A549 (cell line): ENCODE measurements at regions not wholly inside any gene's neighbourhood (a gene's known extent, or its start where the extent isn't known, plus 50 kb on each side); places are given as distances from the start of the nearest gene placed in this dataset.

Experiments
- ATAC-seq, 2 experiments: fragments of 200-7000 bp in 1 of 2; fragments of >200 bp in 1 of 2; cut with Nextera tagmentation in 1 of 2; cut with Tn5 transposase in 1 of 2; 3 replicates each; pipeline versions ENCODE4 v1.8.0 to v1.9.1; 2018 to 2020; ENCODE audit warnings: mild to moderate bottlenecking in 1 of 2, moderate library complexity in 1 of 2
- CTCF ChIA-PET: fragments of 300-600 bp; sonication (Branson Sonifier 250); formaldehyde crosslinking; extraction: SDS; loops from one replicate; lab custom pipeline; 2021; ENCODE audit warnings: antibody characterized with exemption, inconsistent platforms; lab: Yijun Ruan, JAX
- POLR2A ChIA-PET: fragments of 350-600 bp; formaldehyde crosslinking; extraction: SDS; loops from one replicate; lab custom pipeline; 2021; ENCODE audit warnings: antibody characterized with exemption, inconsistent platforms; lab: Yijun Ruan, JAX
- DNase-seq, 2 experiments: peaks; one replicate each; pipeline versions ENCODE4 v3.0.0 to v3.0.0-alpha.2; 2011 to 2016; ENCODE audit warnings: low read depth in 1 of 2, low spot score in 1 of 2
- FAIRE-seq: peaks from 2 replicates; lab custom pipeline; 2011; peaks lifted over from hg19 to GRCh38; lab: Jason Lieb, UNC
- H3K27ac ChIP-seq, 2 experiments: fragments of >200 bp; sonication (Bioruptor Twin); formaldehyde crosslinking; 3 replicates each; pipeline ENCODE4 v1.5.1; 2016 to 2017
- H3K4me1 ChIP-seq: fragments of >200 bp; sonication (Bioruptor Twin); formaldehyde crosslinking; 3 replicates; pipeline ENCODE4 v1.6.1; 2016
- H3K4me2 ChIP-seq: fragments of >200 bp; sonication (Bioruptor Twin); formaldehyde crosslinking; 3 replicates; pipeline ENCODE4 v1.6.1; 2016
- H3K4me3 ChIP-seq: fragments of >200 bp; sonication (Bioruptor Twin); formaldehyde crosslinking; 3 replicates; pipeline ENCODE4 v1.5.1; 2016
- H3K9me3 ChIP-seq: fragments of >200 bp; sonication (Bioruptor Twin); formaldehyde crosslinking; 3 replicates; pipeline ENCODE4 v1.6.1; 2016
- ATOH8 ChIP-seq: fragments of 250-450 bp; sonication (Bioruptor Pico); IDR thresholded peaks from 2 replicates; pipeline ENCODE4 v1.5.0; 2020; ENCODE audit warnings: low read depth, mild to moderate bottlenecking, moderate library complexity
- BHLHE40 ChIP-seq: IDR thresholded peaks from 2 replicates; pipeline ENCODE4 v1.6.1; 2012; ENCODE audit warnings: low read depth, low read length, inconsistent platforms
- CBX2 ChIP-seq: fragments of 200-600 bp; sonication (generic); IDR thresholded peaks from 2 replicates; pipeline ENCODE4 v1.6.1; 2016; ENCODE audit warnings: low read depth, mild to moderate bottlenecking, borderline replicate concordance
- E2F6 ChIP-seq: IDR thresholded peaks from 2 replicates; pipeline ENCODE4 v1.6.1; 2012; ENCODE audit warnings: low read depth, borderline replicate concordance
- EHMT2 ChIP-seq: fragments of 200-600 bp; sonication (generic); IDR thresholded peaks from 2 replicates; pipeline ENCODE4 v1.6.1; 2016; ENCODE audit warnings: antibody characterized with exemption, low read depth, mild to moderate bottlenecking, moderate library complexity
- EP300 ChIP-seq, 2 experiments: fragments of >200 bp; sonication (Bioruptor Twin); formaldehyde crosslinking; IDR thresholded peaks; 2 replicates in 1 of 2; 3 replicates in 1 of 2; pipeline ENCODE4 v1.6.1; 2016 to 2017
- GATA3 ChIP-seq: IDR thresholded peaks from 2 replicates; pipeline ENCODE4 v1.6.1; 2012; ENCODE audit warnings: borderline replicate concordance
- HOXA7 ChIP-seq: fragments of 250-450 bp; sonication (Bioruptor Pico); IDR thresholded peaks from 2 replicates; pipeline ENCODE4 v1.5.0; 2020; ENCODE audit warnings: mild to moderate bottlenecking, moderate library complexity
- HOXB5 ChIP-seq: fragments of 250-450 bp; sonication (Bioruptor Pico); IDR thresholded peaks from 2 replicates; pipeline ENCODE4 v1.5.0; 2020; ENCODE audit warnings: mild to moderate bottlenecking, moderate library complexity
- JUNB ChIP-seq: fragments of >200 bp; sonication (Bioruptor Twin); formaldehyde crosslinking; IDR thresholded peaks from 2 replicates; pipeline ENCODE4 v1.6.1; 2016
- KDM1A ChIP-seq: fragments of 200-600 bp; sonication (generic); IDR thresholded peaks from 2 replicates; pipeline ENCODE4 v1.6.1; 2016; ENCODE audit warnings: low read depth, mild to moderate bottlenecking
- KDM5A ChIP-seq: fragments of 200-600 bp; sonication (generic); IDR thresholded peaks from 2 replicates; pipeline ENCODE4 v1.6.1; 2016; ENCODE audit warnings: antibody characterized with exemption, mild to moderate bottlenecking
- MAFK ChIP-seq: fragments of 450-650 bp; IDR thresholded peaks from 2 replicates; pipeline ENCODE4 v1.6.1; 2014; ENCODE audit not compliant: partially characterized antibody
- MAZ ChIP-seq: fragments of 150-350 bp; IDR thresholded peaks from 2 replicates; pipeline ENCODE4 v1.6.1; 2014; ENCODE audit warnings: antibody characterized with exemption, low read depth, low read length, borderline replicate concordance
- MYC ChIP-seq: IDR thresholded peaks from 2 replicates; pipeline ENCODE4 v1.6.1; 2012; ENCODE audit warnings: mild to moderate bottlenecking, inconsistent platforms, low read length, improper control_type of control experiment, borderline replicate concordance
- NR3C1 ChIP-seq: fragments of >200 bp; sonication (Bioruptor Twin); formaldehyde crosslinking; IDR thresholded peaks from 3 replicates; pipeline ENCODE4 v1.6.1; 2017
- POLR2AphosphoS2 ChIP-seq: conservative IDR thresholded peaks from 2 replicates; pipeline ENCODE4 v1.6.1; 2012; ENCODE audit warnings: low read length, improper control_type of control experiment, inconsistent platforms
- RAD21 ChIP-seq, 2 experiments: fragments of >200 bp in 1 of 2; sonication (Bioruptor Twin) in 1 of 2; formaldehyde crosslinking in 1 of 2; IDR thresholded peaks in 1 of 2; conservative IDR thresholded peaks in 1 of 2; 2 replicates in 1 of 2; 3 replicates in 1 of 2; pipeline ENCODE4 v1.6.1; 2012 to 2018; ENCODE audit warnings: inconsistent platforms in 1 of 2
- RNF2 ChIP-seq: fragments of 200-600 bp; sonication (generic); IDR thresholded peaks from 2 replicates; pipeline ENCODE4 v1.6.1; 2016; ENCODE audit warnings: low read depth, mild to moderate bottlenecking, antibody characterized with exemption, moderate library complexity, borderline replicate concordance
- SMC3 ChIP-seq: fragments of >200 bp; sonication (Bioruptor Twin); formaldehyde crosslinking; IDR thresholded peaks from 3 replicates; pipeline ENCODE4 v1.6.1; 2018; ENCODE audit warnings: inconsistent platforms
- SREBF2 ChIP-seq: fragments of 450-650 bp; IDR thresholded peaks from 2 replicates; pipeline ENCODE4 v1.6.1; 2014; ENCODE audit warnings: mild to moderate bottlenecking, moderate library complexity
- TFCP2L1 ChIP-seq: fragments of 250-450 bp; sonication (Bioruptor Pico); IDR thresholded peaks from 2 replicates; pipeline ENCODE4 v1.5.0; 2021; ENCODE audit warnings: mild to moderate bottlenecking
- TP53 ChIP-seq: fragments of 250-450 bp; sonication (Bioruptor Pico); IDR thresholded peaks from 2 replicates; pipeline ENCODE4 v1.5.0; 2021; ENCODE audit warnings: mild to moderate bottlenecking, moderate library complexity
- ZC3H11A ChIP-seq: fragments of 450-650 bp; IDR thresholded peaks from 2 replicates; pipeline ENCODE4 v1.6.1; 2014; ENCODE audit warnings: antibody characterized with exemption, mild to moderate bottlenecking
- ZNF302 ChIP-seq: fragments of 250-450 bp; sonication (Bioruptor Pico); IDR thresholded peaks from 2 replicates; pipeline ENCODE4 v1.9.0; 2021; ENCODE audit warnings: inconsistent platforms, mild to moderate bottlenecking, moderate library complexity
- WGBS: methylation state at CpG from one replicate; pipeline ENCODE4 v1.1.6; 2017; ENCODE audit errors: missing lambda C conversion rate; 5-methylcytosine and 5-hydroxymethylcytosine counted together
- TF ChIP-seq, protein P1 (sequence below): fragments of >200 bp; sonication (Bioruptor Twin); formaldehyde crosslinking; IDR thresholded peaks from 2 replicates; pipeline ENCODE4 v1.6.1; 2016
- TF ChIP-seq, protein P2 (sequence below): IDR thresholded peaks from 2 replicates; pipeline ENCODE4 v1.6.1; 2012
- TF ChIP-seq, protein P3 (sequence below): fragments of 150-350 bp; IDR thresholded peaks from 2 replicates; pipeline ENCODE4 v1.6.1; 2014; ENCODE audit warnings: low read depth, mild to moderate bottlenecking, low read length

GRCh38 chr1:17933501-17933900, 174.1 kb upstream of the IGSF21 start (continued):
- no peak for TF ChIP-seq ATOH8 (CRISPR knock-in tag)
- TF ChIP-seq, protein P1, sequence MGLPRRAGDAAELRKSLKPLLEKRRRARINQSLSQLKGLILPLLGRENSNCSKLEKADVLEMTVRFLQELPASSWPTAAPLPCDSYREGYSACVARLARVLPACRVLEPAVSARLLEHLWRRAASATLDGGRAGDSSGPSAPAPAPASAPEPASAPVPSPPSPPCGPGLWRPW: no peak

GRCh38 chr1:17933971-17934370, 173.6 kb upstream of the IGSF21 start:
- H3K4me3 ChIP-seq: no peak overlapping the region
- no peaks in the 10 kb centered on the region for H3K4me1 ChIP-seq
- TF ChIP-seq RNF2 (no peak), BHLHE40 (no peak)
- TF ChIP-seq, all 56 proteins: peak for 0
- Histone ChIP-seq H3K9me3 (no peaks in the 10 kb centered on the region), H3K27ac (no peak overlapping the region), H3K4me2 (no peak overlapping the region)
- ATAC-seq: no peak
- POLR2A ChIA-PET: no interaction called here
- FAIRE-seq: no peak
- CTCF ChIA-PET: interaction anchor here (1.0 to 1.4 kb wide), 2 partner anchors 10 to 648 kb away, joined by 3 to 5 read pairs; no protein-coding TSS in a partner anchor
- no peak for DNase-seq
- 3% methylated on average over 5 of the region's 5 CpGs for WGBS

DNA sequence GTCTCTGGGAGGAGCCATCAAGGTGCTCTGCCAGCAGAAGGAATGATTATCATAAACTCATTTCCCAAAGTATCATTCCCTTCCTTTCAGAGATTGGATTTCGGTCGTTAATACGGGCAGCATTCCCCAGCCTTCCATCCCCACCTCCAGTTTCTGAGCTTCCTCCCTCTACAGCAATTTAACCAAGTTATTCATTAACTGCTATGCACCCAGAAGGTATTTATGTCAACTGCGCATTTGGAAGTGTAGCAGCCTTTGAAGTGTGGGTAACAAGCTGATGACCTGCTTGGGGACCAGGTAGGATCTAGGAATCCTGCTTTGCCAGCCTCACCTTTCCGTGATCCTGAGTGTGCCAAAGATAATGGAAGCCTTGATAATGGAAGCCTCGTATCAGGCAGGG, 172.4 kb upstream of the IGSF21 start:
- Histone ChIP-seq H3K4me2 (no peak overlapping the region), H3K4me3 (no peak overlapping the region), H3K9me3 (no peaks in the 10 kb centered on the region), H3K27ac (no peak overlapping the region), H3K4me1 (no peaks in the 10 kb centered on the region)
- no peak for ATAC-seq
- ChIA-PET POLR2A (no interaction called here), CTCF (no interaction called here)
- WGBS: 2% methylated on average over 6 of the region's 6 CpGs
- no peak for FAIRE-seq
- DNase-seq: no peak
- TF ChIP-seq POLR2AphosphoS2 (no peak), ZC3H11A (no peak), NR3C1 (no peak), EP300 (IDR thresholded peaks at IDR 0.05) (no peak), RAD21 (conservative IDR thresholded peaks at IDR 0.05 in 1 of 2, IDR thresholded peaks at IDR 0.05 in 1 of 2) (no peak), SREBF2 (no peak), TP53 (CRISPR knock-in tag) (no peak), MYC (no peak), KDM1A (no peak), JUNB (no peak), SMC3 (no peak), TFCP2L1 (CRISPR knock-in tag) (no peak), HOXA7 (no peak), HOXB5 (no peak), GATA3 (no peak), ZNF302 (no peak), CBX2 (no peak), E2F6 (no peak)

DNA sequence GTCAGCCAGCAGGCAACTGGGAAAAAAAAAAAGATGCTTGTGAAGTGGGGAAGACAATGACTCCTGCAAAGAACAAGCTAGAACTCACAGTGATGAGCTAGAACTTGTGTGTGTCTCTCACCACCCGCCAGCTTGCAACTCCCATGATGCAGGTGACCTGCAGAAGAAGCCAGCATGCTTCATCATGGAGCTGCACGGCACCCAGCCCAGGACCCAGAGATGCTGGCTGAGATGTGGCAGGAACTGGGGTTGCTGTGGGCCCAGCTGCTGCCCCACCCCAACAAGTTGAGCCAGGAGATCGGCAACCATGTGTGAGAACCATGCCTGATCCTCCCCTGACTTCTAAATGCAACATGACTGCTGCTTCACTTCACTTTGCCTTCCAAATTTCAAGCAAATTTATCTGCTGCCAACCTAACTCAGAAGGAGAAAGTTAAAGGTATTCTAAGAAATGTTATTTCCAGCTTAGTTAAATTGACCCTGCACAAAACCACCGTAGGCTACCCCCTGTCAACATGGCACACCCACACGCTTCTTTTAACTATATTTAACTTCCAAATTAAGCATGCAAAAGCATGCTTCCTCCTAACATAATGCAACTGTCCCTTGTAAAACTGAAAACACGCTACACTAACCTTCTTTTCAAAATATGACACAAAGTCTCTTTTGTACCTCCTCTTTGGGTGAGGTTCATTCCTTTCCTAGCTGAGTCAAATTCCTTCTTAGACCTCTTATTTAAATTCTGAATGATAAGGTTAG, 166.0 kb upstream of the IGSF21 start:
- CTCF ChIA-PET: interaction anchor here (1.2 to 1.6 kb wide), 4 partner anchors 159 to 640 kb away, joined by 3 to 6 read pairs (median 4); no protein-coding TSS in a partner anchor
- WGBS: 1% methylated on average over 5 of the region's 6 CpGs
- TF ChIP-seq, protein P2, sequence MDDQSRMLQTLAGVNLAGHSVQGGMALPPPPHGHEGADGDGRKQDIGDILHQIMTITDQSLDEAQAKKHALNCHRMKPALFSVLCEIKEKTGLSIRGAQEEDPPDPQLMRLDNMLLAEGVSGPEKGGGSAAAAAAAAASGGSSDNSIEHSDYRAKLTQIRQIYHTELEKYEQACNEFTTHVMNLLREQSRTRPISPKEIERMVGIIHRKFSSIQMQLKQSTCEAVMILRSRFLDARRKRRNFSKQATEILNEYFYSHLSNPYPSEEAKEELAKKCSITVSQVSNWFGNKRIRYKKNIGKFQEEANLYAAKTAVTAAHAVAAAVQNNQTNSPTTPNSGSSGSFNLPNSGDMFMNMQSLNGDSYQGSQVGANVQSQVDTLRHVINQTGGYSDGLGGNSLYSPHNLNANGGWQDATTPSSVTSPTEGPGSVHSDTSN: no peak
- TF ChIP-seq ATOH8 (CRISPR knock-in tag) (no peak), EHMT2 (no peak), NR3C1 (no peak), MAZ (no peak), MAFK (no peak), HOXB5 (no peak), TFCP2L1 (CRISPR knock-in tag) (no peak), ZC3H11A (no peak), KDM5A (no peak), RAD21 (conservative IDR thresholded peaks at IDR 0.05 in 1 of 2, IDR thresholded peaks at IDR 0.05 in 1 of 2) (no peak)
- TF ChIP-seq, protein P3, sequence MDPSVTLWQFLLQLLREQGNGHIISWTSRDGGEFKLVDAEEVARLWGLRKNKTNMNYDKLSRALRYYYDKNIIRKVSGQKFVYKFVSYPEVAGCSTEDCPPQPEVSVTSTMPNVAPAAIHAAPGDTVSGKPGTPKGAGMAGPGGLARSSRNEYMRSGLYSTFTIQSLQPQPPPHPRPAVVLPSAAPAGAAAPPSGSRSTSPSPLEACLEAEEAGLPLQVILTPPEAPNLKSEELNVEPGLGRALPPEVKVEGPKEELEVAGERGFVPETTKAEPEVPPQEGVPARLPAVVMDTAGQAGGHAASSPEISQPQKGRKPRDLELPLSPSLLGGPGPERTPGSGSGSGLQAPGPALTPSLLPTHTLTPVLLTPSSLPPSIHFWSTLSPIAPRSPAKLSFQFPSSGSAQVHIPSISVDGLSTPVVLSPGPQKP: no peak

More for the DNA sequence above, 166.0 kb upstream of the IGSF21 start:
- H3K27ac ChIP-seq: no peak overlapping the region
- ATAC-seq (no peak), FAIRE-seq (no peak), DNase-seq (no peak)
- no peaks in the 10 kb centered on the region for H3K9me3 ChIP-seq
- no peak overlapping the region for H3K4me2 ChIP-seq
- POLR2A ChIA-PET: no interaction called here
- no peak overlapping the region for H3K4me3 ChIP-seq
- H3K4me1 ChIP-seq: no peaks in the 10 kb centered on the region
